ENCODE measurements at regions not wholly inside any gene's neighbourhood (a gene's known extent, or its start where the extent isn't known, plus 50 kb on each side); places are given as distances from the start of the nearest gene placed in this dataset.

GRCh38 chrX:98141466-98141865 is 1257.8 kb downstream of the RPA4 start:
- H3K79me2 ChIP-seq (ENCODE audit: low read length): no peaks in the 10 kb centered on the region
- no peak for TF ChIP-seq CTCF (IDR thresholded peaks at IDR 0.05; ENCODE audit: low read depth, low read length)
- TF ChIP-seq EZH2phosphoT487 (IDR thresholded peaks at IDR 0.05; ENCODE audit: low read depth): no peak
- H4K20me1 ChIP-seq (ENCODE audit: insufficient read depth, low read length): no peaks in the 10 kb centered on the region
- H3K4me1 ChIP-seq (ENCODE audit: low read length): no peaks in the 10 kb centered on the region
- no peaks in the 10 kb centered on the region for H3K36me3 ChIP-seq (replicated peaks; ENCODE audit: low read depth, low read length)
- H3K27me3 ChIP-seq (ENCODE audit: low read depth, low read length): no peaks in the 10 kb centered on the region
- H3K4me3 ChIP-seq (ENCODE audit: low read length): no peak overlapping the region
- no peaks in the 10 kb centered on the region for H3K9me3 ChIP-seq (ENCODE audit: insufficient read depth, low read length)
- no peak overlapping the region for H3K9ac ChIP-seq (ENCODE audit: low read length)
- H3K27ac ChIP-seq (ENCODE audit: low read length): no peak overlapping the region
- H2AFZ ChIP-seq (ENCODE audit: low read depth, low read length): no peak overlapping the region
- no peak overlapping the region for H3K4me2 ChIP-seq (ENCODE audit: low read length)

GRCh38 chrX:98191003-98191402 is 1307.3 kb downstream of the RPA4 start:
- no peak overlapping the region for H3K4me2 ChIP-seq (ENCODE audit: low read length)
- no peaks in the 10 kb centered on the region for H3K9me3 ChIP-seq (ENCODE audit: insufficient read depth, low read length)
- no peak overlapping the region for H3K4me3 ChIP-seq (ENCODE audit: low read length)
- H3K4me1 ChIP-seq (ENCODE audit: low read length): no peaks in the 10 kb centered on the region
- H4K20me1 ChIP-seq (ENCODE audit: insufficient read depth, low read length): no peaks in the 10 kb centered on the region
- no peaks in the 10 kb centered on the region for H3K27me3 ChIP-seq (ENCODE audit: low read depth, low read length)
- H2AFZ ChIP-seq (ENCODE audit: low read depth, low read length): no peak overlapping the region
- H3K79me2 ChIP-seq (ENCODE audit: low read length): no peaks in the 10 kb centered on the region
- H3K36me3 ChIP-seq (replicated peaks; ENCODE audit: low read depth, low read length): no peaks in the 10 kb centered on the region
- no peak overlapping the region for H3K9ac ChIP-seq (ENCODE audit: low read length)
- no peak overlapping the region for H3K27ac ChIP-seq (ENCODE audit: low read length)
- TF ChIP-seq CTCF (IDR thresholded peaks at IDR 0.05; ENCODE audit: low read depth, low read length): no peak
- no peak for TF ChIP-seq EZH2phosphoT487 (IDR thresholded peaks at IDR 0.05; ENCODE audit: low read depth)

- no peak overlapping the region for H3K27ac ChIP-seq (ENCODE audit: low read length)
- H3K4me1 ChIP-seq (ENCODE audit: low read length): no peaks in the 10 kb centered on the region
- no peaks in the 10 kb centered on the region for H3K27me3 ChIP-seq (ENCODE audit: low read depth, low read length)
- no peaks in the 10 kb centered on the region for H3K79me2 ChIP-seq (ENCODE audit: low read length)
- H3K4me3 ChIP-seq (ENCODE audit: low read length): no peak overlapping the region
- no peak overlapping the region; the same call in 1 of the 2 replicates for H3K4me2 ChIP-seq (ENCODE audit: low read length)
- no peaks in the 10 kb centered on the region for H4K20me1 ChIP-seq (ENCODE audit: insufficient read depth, low read length)
- no peak for TF ChIP-seq CTCF (IDR thresholded peaks at IDR 0.05; ENCODE audit: low read depth, low read length)
- TF ChIP-seq EZH2phosphoT487 (IDR thresholded peaks at IDR 0.05; ENCODE audit: low read depth): no peak
- no peak overlapping the region for H3K9ac ChIP-seq (ENCODE audit: low read length)
- no peaks in the 10 kb centered on the region for H3K9me3 ChIP-seq (ENCODE audit: insufficient read depth, low read length)
- H2AFZ ChIP-seq (ENCODE audit: low read depth, low read length): no peak overlapping the region
- H3K36me3 ChIP-seq (replicated peaks; ENCODE audit: low read depth, low read length): no peaks in the 10 kb centered on the region
Measured at GRCh38 chrX:98194036-98194435, 1310.3 kb downstream of the RPA4 start.

GRCh38 chrX:98203800-98204199 is 1320.1 kb downstream of the RPA4 start:
- Histone ChIP-seq H3K27me3 (ENCODE audit: low read depth, low read length) (no peaks in the 10 kb centered on the region), H3K4me2 (ENCODE audit: low read length) (no peak overlapping the region), H3K4me1 (ENCODE audit: low read length) (no peaks in the 10 kb centered on the region), H3K9me3 (ENCODE audit: insufficient read depth, low read length) (no peaks in the 10 kb centered on the region), H4K20me1 (ENCODE audit: insufficient read depth, low read length) (no peaks in the 10 kb centered on the region), H3K9ac (ENCODE audit: low read length) (no peak overlapping the region), H3K79me2 (ENCODE audit: low read length) (no peaks in the 10 kb centered on the region), H3K27ac (ENCODE audit: low read length) (no peak overlapping the region), H3K4me3 (ENCODE audit: low read length) (no peak overlapping the region), H3K36me3 (replicated peaks; ENCODE audit: low read depth, low read length) (no peaks in the 10 kb centered on the region), H2AFZ (ENCODE audit: low read depth, low read length) (no peak overlapping the region)
- TF ChIP-seq EZH2phosphoT487 (IDR thresholded peaks at IDR 0.05; ENCODE audit: low read depth) (no peak), CTCF (IDR thresholded peaks at IDR 0.05; ENCODE audit: low read depth, low read length) (no peak)

Data from OCI-LY3 (cell line).